OCI-M2 (cell line): ENCODE measurements at regions not wholly inside any gene's neighbourhood (a gene's known extent, or its start where the extent isn't known, plus 50 kb on each side); places are given as distances from the start of the nearest gene placed in this dataset.

Experiments
- DNase-seq: peaks from one replicate; lab custom pipeline; 2025; ENCODE audit not compliant: unreplicated experiment; lab: John Stamatoyannopoulos, UW

GRCh38 chr3:66592016-66592761 lies 91.4 kb upstream of the LRIG1 start:
- no peak for DNase-seq

GRCh38 chr3:66592927-66593625 lies 92.3 kb upstream of the LRIG1 start:
- DNase-seq = no peak

GRCh38 chr3:66593978-66594377 lies 93.2 kb upstream of the LRIG1 start:
- no peak for DNase-seq

GRCh38 chr3:66597308-66597863 lies 96.6 kb upstream of the LRIG1 start:
- no peak for DNase-seq

GRCh38 chr3:66598168-66598567 lies 97.3 kb upstream of the LRIG1 start:
- no peak for DNase-seq

- DNase-seq = no peak
These were observed 101.4 kb upstream of the LRIG1 start for GRCh38 chr3:66602237-66602636.

GRCh38 chr3:66602691-66603090 lies 101.9 kb upstream of the LRIG1 start:
- DNase-seq = no peak

GRCh38 chr3:66603151-66603611 lies 102.4 kb upstream of the LRIG1 start:
- DNase-seq = no peak

GRCh38 chr3:66604481-66604880 lies 103.7 kb upstream of the LRIG1 start:
- no peak for DNase-seq

- DNase-seq = no peak
These were observed 105.3 kb upstream of the LRIG1 start for GRCh38 chr3:66606126-66606525.

- DNase-seq = no peak
These were observed 106.0 kb upstream of the LRIG1 start for GRCh38 chr3:66606868-66607267.

GRCh38 chr3:66609660-66610561 lies 109.1 kb upstream of the LRIG1 start:
- no peak for DNase-seq

GRCh38 chr3:66610562-66610909 lies 109.7 kb upstream of the LRIG1 start:
- DNase-seq = no peak

- no peak for DNase-seq
These were observed 115.0 kb upstream of the LRIG1 start for GRCh38 chr3:66615643-66616301.

GRCh38 chr3:66617351-66617750 lies 116.5 kb upstream of the LRIG1 start:
- DNase-seq = no peak

- DNase-seq = no peak
These were observed 117.2 kb upstream of the LRIG1 start for GRCh38 chr3:66618066-66618465.

- no peak for DNase-seq
These were observed 119.5 kb upstream of the LRIG1 start for GRCh38 chr3:66620296-66620695.

- DNase-seq = no peak
These were observed 122.1 kb upstream of the LRIG1 start for GRCh38 chr3:66622756-66623457.

- no peak for DNase-seq
These were observed 124.8 kb upstream of the LRIG1 start for GRCh38 chr3:66625505-66626216.
